DOHH2 (cell line): ENCODE measurements at regions not wholly inside any gene's neighbourhood (a gene's known extent, or its start where the extent isn't known, plus 50 kb on each side); places are given as distances from the start of the nearest gene placed in this dataset.

Experiments
- H3F3A ChIP-seq: fragments of 200-600 bp; sonication (generic), shearing (Covaris generic); 2 replicates; pipeline ENCODE4 v1.6.0; 2016; ENCODE audit warnings: antibody characterized with exemption, mild to moderate bottlenecking; ENCODE audit not compliant: control insufficient read depth, insufficient read depth
- H3K27ac ChIP-seq: fragments of 200-600 bp; sonication (generic); 2 replicates; pipeline ENCODE4 v1.5.1; 2014; ENCODE audit warnings: low read depth, mild to moderate bottlenecking, low read length, moderate library complexity
- H3K27me3 ChIP-seq: fragments of 200-600 bp; sonication (generic); 2 replicates; pipeline ENCODE4 v1.6.1; 2014; ENCODE audit warnings: mild to moderate bottlenecking, low read length, mixed read lengths; ENCODE audit not compliant: control insufficient read depth
- H3K36me3 ChIP-seq: fragments of 200-600 bp; sonication (generic); 2 replicates; pipeline ENCODE4 v1.6.1; 2014; ENCODE audit warnings: mild to moderate bottlenecking, low read length, moderate library complexity, mixed read lengths; ENCODE audit not compliant: control insufficient read depth
- H3K4me1 ChIP-seq: fragments of 200-600 bp; sonication (generic); 2 replicates; pipeline ENCODE4 v1.6.1; 2014; ENCODE audit warnings: mild to moderate bottlenecking, low read length, mixed read lengths; ENCODE audit not compliant: control insufficient read depth
- H3K4me2 ChIP-seq: fragments of 200-600 bp; sonication (generic); 2 replicates; pipeline ENCODE4 v1.6.0; 2014; ENCODE audit warnings: mild to moderate bottlenecking, low read length, moderate library complexity
- H3K4me3 ChIP-seq: fragments of 200-600 bp; sonication (generic); 2 replicates; pipeline ENCODE4 v1.5.1; 2014; ENCODE audit warnings: mild to moderate bottlenecking, low read length, mixed read lengths
- H3K79me2 ChIP-seq: fragments of 200-600 bp; sonication (generic); 2 replicates; pipeline ENCODE4 v1.6.1; 2014; ENCODE audit warnings: mild to moderate bottlenecking, low read length, mixed read lengths; ENCODE audit not compliant: control insufficient read depth
- H3K9me2 ChIP-seq: fragments of 200-600 bp; sonication (generic); replicated peaks from 2 replicates; pipeline ENCODE4 v1.6.1; 2014; ENCODE audit warnings: mild to moderate bottlenecking, low read length, mixed read lengths; ENCODE audit not compliant: control insufficient read depth
- H3K9me3 ChIP-seq: fragments of 200-600 bp; sonication (generic); 2 replicates; pipeline ENCODE4 v1.6.1; 2014; ENCODE audit warnings: antibody characterized with exemption, low read length, mixed read lengths; ENCODE audit not compliant: control insufficient read depth, insufficient read depth
- H4K20me1 ChIP-seq: fragments of 200-600 bp; sonication (generic); 2 replicates; pipeline ENCODE4 v1.6.0; 2014; ENCODE audit warnings: low read depth, mild to moderate bottlenecking, antibody characterized with exemption, low read length, moderate library complexity; ENCODE audit not compliant: control insufficient read depth, insufficient read depth
- CTCF ChIP-seq: fragments of 200-600 bp; sonication (generic); IDR thresholded peaks from one replicate; pipeline ENCODE4 v1.5.1; 2014; ENCODE audit warnings: antibody characterized with exemption, mild to moderate bottlenecking, low read depth, low read length; ENCODE audit not compliant: poor library complexity, severe bottlenecking
- EZH2phosphoT487 ChIP-seq: fragments of 200-600 bp; sonication (generic); IDR thresholded peaks from 2 replicates; pipeline ENCODE4 v1.6.1; 2017; ENCODE audit warnings: borderline replicate concordance, mild to moderate bottlenecking, antibody characterized with exemption, low read length, moderate library complexity, mixed read lengths

- H3F3A ChIP-seq = no peaks in the 10 kb centered on the region
- TF ChIP-seq EZH2phosphoT487 = no peak
- no peak for TF ChIP-seq CTCF
- H3K9me2 ChIP-seq = no peaks in the 10 kb centered on the region
- H3K4me3 ChIP-seq = no peak overlapping the region
- no peaks in the 10 kb centered on the region for H3K36me3 ChIP-seq
- H3K27ac ChIP-seq = no peak overlapping the region
- no peak overlapping the region for H3K4me2 ChIP-seq
- H3K27me3 ChIP-seq = no peaks in the 10 kb centered on the region
- no peaks in the 10 kb centered on the region for H3K9me3 ChIP-seq
- no peaks in the 10 kb centered on the region for H4K20me1 ChIP-seq
- H3K79me2 ChIP-seq = no peaks in the 10 kb centered on the region
- no peaks in the 10 kb centered on the region for H3K4me1 ChIP-seq
These were observed 1049.7 kb upstream of the RAG2 start for GRCh38 chr11:37647767-37648166.

DNA sequence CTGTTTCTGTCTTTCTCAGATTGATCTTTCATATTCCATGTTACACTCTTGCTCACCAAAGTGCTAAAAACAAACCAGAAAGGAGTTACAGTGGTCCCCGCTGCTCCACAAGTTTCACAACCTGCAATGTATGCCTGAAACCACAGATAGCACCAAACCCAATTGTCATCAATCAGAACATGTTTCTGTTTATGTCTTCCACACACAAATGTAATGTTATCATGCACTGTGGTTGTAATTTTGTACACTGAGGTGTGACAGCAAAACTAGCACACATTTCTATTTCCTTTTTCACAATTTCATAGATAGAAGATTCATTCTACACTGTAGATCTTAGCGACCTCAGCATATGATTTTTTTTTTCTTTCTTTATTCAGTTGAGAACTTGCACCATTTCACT, 1045.9 kb upstream of the RAG2 start:
- Histone ChIP-seq H3K79me2 (no peaks in the 10 kb centered on the region), H4K20me1 (no peaks in the 10 kb centered on the region), H3K9me3 (no peaks in the 10 kb centered on the region), H3K27me3 (no peaks in the 10 kb centered on the region), H3K4me1 (no peaks in the 10 kb centered on the region), H3K27ac (no peak overlapping the region), H3K4me3 (no peak overlapping the region), H3F3A (no peaks in the 10 kb centered on the region), H3K36me3 (no peaks in the 10 kb centered on the region), H3K4me2 (no peak overlapping the region), H3K9me2 (no peaks in the 10 kb centered on the region)
- TF ChIP-seq EZH2phosphoT487 (no peak), CTCF (no peak)

GRCh38 chr11:37642296-37642695, 1044.3 kb upstream of the RAG2 start:
- no peaks in the 10 kb centered on the region for H3F3A ChIP-seq
- H3K4me2 ChIP-seq = no peak overlapping the region
- H3K36me3 ChIP-seq = no peaks in the 10 kb centered on the region
- no peaks in the 10 kb centered on the region for H3K4me1 ChIP-seq
- H4K20me1 ChIP-seq = no peaks in the 10 kb centered on the region
- H3K4me3 ChIP-seq = no peak overlapping the region
- no peaks in the 10 kb centered on the region for H3K27me3 ChIP-seq
- no peaks in the 10 kb centered on the region for H3K79me2 ChIP-seq
- H3K9me3 ChIP-seq = no peaks in the 10 kb centered on the region
- no peak overlapping the region for H3K27ac ChIP-seq
- TF ChIP-seq CTCF = no peak
- TF ChIP-seq EZH2phosphoT487 = no peak
- H3K9me2 ChIP-seq = no peaks in the 10 kb centered on the region

- no peaks in the 10 kb centered on the region for H3K4me1 ChIP-seq
- H3K9me3 ChIP-seq = no peaks in the 10 kb centered on the region
- no peaks in the 10 kb centered on the region for H3K9me2 ChIP-seq
- H3K36me3 ChIP-seq = no peaks in the 10 kb centered on the region
- no peak overlapping the region for H3K4me3 ChIP-seq
- TF ChIP-seq EZH2phosphoT487 (no peak), CTCF (no peak)
- no peak overlapping the region for H3K4me2 ChIP-seq
- H4K20me1 ChIP-seq = no peaks in the 10 kb centered on the region
- no peaks in the 10 kb centered on the region for H3F3A ChIP-seq
- H3K27me3 ChIP-seq = no peaks in the 10 kb centered on the region
- H3K79me2 ChIP-seq = no peaks in the 10 kb centered on the region
- H3K27ac ChIP-seq = no peak overlapping the region
These were observed 1034.7 kb upstream of the RAG2 start for GRCh38 chr11:37632748-37633147.
